MCF 10A (cell line): ENCODE measurements at regions not wholly inside any gene's neighbourhood (a gene's known extent, or its start where the extent isn't known, plus 50 kb on each side); places are given as distances from the start of the nearest gene placed in this dataset.
A peak's percentile ranks its signal among the peaks of the same experiment; 100 is the strongest.

Source experiments
- BruUV-seq: library from RNA; stranded (reverse); fragments of 400-500 nt; replicated peaks from 2 replicates; lab custom pipeline; 2021; lab: Mats Ljungman, UMichigan
- CTCF ChIA-PET: fragments of 300-600 bp; sonication (Branson Sonifier 250); formaldehyde crosslinking; extraction: SDS; loops from one replicate; lab custom pipeline; 2021; ENCODE audit warnings: antibody characterized with exemption, inconsistent platforms; lab: Yijun Ruan, JAX
- POLR2A ChIA-PET: fragments of 300-600, 350-650 bp; sonication (Branson Sonifier 250); formaldehyde crosslinking; extraction: SDS; loops from one replicate; lab custom pipeline; 2020; ENCODE audit warnings: antibody characterized with exemption, inconsistent platforms; lab: Yijun Ruan, JAX
- DNase-seq: peaks from one replicate; pipeline ENCODE4 v3.0.0-alpha.2; 2018; ENCODE audit not compliant: unreplicated experiment
- H3K27ac Mint-ChIP-seq: one replicate; pipeline ENCODE4 v1.8.0; 2022; ENCODE audit warnings: mild to moderate bottlenecking, low read depth, mixed read lengths; ENCODE audit not compliant: unreplicated experiment
- H3K27me3 Mint-ChIP-seq: one replicate; pipeline ENCODE4 v1.8.0; 2022; ENCODE audit warnings: mixed read lengths; ENCODE audit not compliant: insufficient read depth, unreplicated experiment
- H3K36me3 Mint-ChIP-seq: one replicate; pipeline ENCODE4 v1.8.0; 2022; ENCODE audit warnings: mild to moderate bottlenecking, moderate library complexity, mixed read lengths; ENCODE audit not compliant: insufficient read depth, unreplicated experiment
- H3K4me1 Mint-ChIP-seq: one replicate; pipeline ENCODE4 v1.8.0; 2022; ENCODE audit warnings: mixed read lengths; ENCODE audit not compliant: insufficient read depth, unreplicated experiment
- H3K4me3 Mint-ChIP-seq: one replicate; pipeline ENCODE4 v1.8.0; 2022; ENCODE audit warnings: mild to moderate bottlenecking, moderate library complexity, mixed read lengths; ENCODE audit not compliant: unreplicated experiment
- H3K9me3 Mint-ChIP-seq: one replicate; pipeline ENCODE4 v1.8.0; 2022; ENCODE audit warnings: mixed read lengths; ENCODE audit not compliant: unreplicated experiment
- CTCF ChIP-seq: fragments of 200-600 bp; IDR thresholded peaks from one replicate; pipeline ENCODE4 v1.8.0; 2022; ENCODE audit warnings: antibody characterized with exemption, mild to moderate bottlenecking; ENCODE audit not compliant: unreplicated experiment
- intact Hi-C: fragments of 100-400 bp; cut with micrococcal nuclease; formaldehyde crosslinking; loops from 2 replicates; pipeline ENCODE4 v1.14.1; 2022

- CTCF ChIA-PET: no interaction called here
- no peak for DNase-seq
- peaks cover 17% of the 10 kb centered on the region for H3K4me1 Mint-ChIP-seq
- H3K36me3 Mint-ChIP-seq: no peaks in the 10 kb centered on the region
- no peaks in the 10 kb centered on the region for H3K9me3 Mint-ChIP-seq
- no peak for TF ChIP-seq CTCF
- peak overlapping the region; percentile 25 for H3K27ac Mint-ChIP-seq
- no peaks in the 10 kb centered on the region for H3K27me3 Mint-ChIP-seq
- intact Hi-C loops: no loop called here
- no peak overlapping the region for H3K4me3 Mint-ChIP-seq
- POLR2A ChIA-PET: interaction anchor here (0.5 kb wide), 1 partner anchor 9 kb away, joined by 3 read pairs; no protein-coding TSS in a partner anchor
- no TSS peak for BruUV-seq
Measured at GRCh38 chr1:199858171-199858570, 169.3 kb upstream of the NR5A2 start.

GRCh38 chr1:199858856-199859255 is 168.7 kb upstream of the NR5A2 start:
- no peaks in the 10 kb centered on the region for H3K27me3 Mint-ChIP-seq
- H3K27ac Mint-ChIP-seq: no peak overlapping the region
- no peaks in the 10 kb centered on the region for H3K36me3 Mint-ChIP-seq
- no TSS peak for BruUV-seq
- CTCF ChIA-PET: interaction anchor here (0.6 to 0.8 kb wide), 2 partner anchors 143 to 1269 kb away, joined by 3 to 4 read pairs; no protein-coding TSS in a partner anchor
- no peaks in the 10 kb centered on the region for H3K9me3 Mint-ChIP-seq
- POLR2A ChIA-PET: interaction anchor here (1.0 kb wide), 1 partner anchor 64 kb away, joined by 4 read pairs; no protein-coding TSS in a partner anchor
- no peak overlapping the region for H3K4me3 Mint-ChIP-seq
- intact Hi-C loops: no loop called here
- TF ChIP-seq CTCF: no peak
- H3K4me1 Mint-ChIP-seq: peaks cover 17% of the 10 kb centered on the region
- no peak for DNase-seq

GRCh38 chr1:199859491-199859933 is 168.0 kb upstream of the NR5A2 start:
- DNase-seq: peak; percentile 88
- H3K4me1 Mint-ChIP-seq: peaks cover 17% of the 10 kb centered on the region
- intact Hi-C loops: no loop called here
- no peaks in the 10 kb centered on the region for H3K27me3 Mint-ChIP-seq
- peak overlapping the region; percentile 2 for H3K27ac Mint-ChIP-seq
- CTCF ChIA-PET: interaction anchor here (0.6 to 0.8 kb wide), 2 partner anchors 144 to 1268 kb away, joined by 3 to 4 read pairs; no protein-coding TSS in a partner anchor
- no peaks in the 10 kb centered on the region for H3K9me3 Mint-ChIP-seq
- H3K4me3 Mint-ChIP-seq: no peak overlapping the region
- POLR2A ChIA-PET: interaction anchor here (1.0 kb wide), 1 partner anchor 65 kb away, joined by 4 read pairs; no protein-coding TSS in a partner anchor
- H3K36me3 Mint-ChIP-seq: no peaks in the 10 kb centered on the region
- no peak for TF ChIP-seq CTCF
- BruUV-seq: no TSS peak

- CTCF ChIA-PET: interaction anchor here (0.6 kb wide), 1 partner anchor 169 kb away, joined by 4 read pairs; no protein-coding TSS in a partner anchor
- no peak for DNase-seq
- Mint-ChIP-seq H3K27ac (no peak overlapping the region), H3K9me3 (no peaks in the 10 kb centered on the region), H3K4me1 (peaks cover 12% of the 10 kb centered on the region), H3K27me3 (no peaks in the 10 kb centered on the region), H3K36me3 (no peaks in the 10 kb centered on the region), H3K4me3 (no peak overlapping the region)
- no TSS peak for BruUV-seq
- POLR2A ChIA-PET: interaction anchor here (1.6 kb wide), 1 partner anchor 28 kb away, joined by 3 read pairs; no protein-coding TSS in a partner anchor
- no peak for TF ChIP-seq CTCF
- intact Hi-C loops: no loop called here
Measured at GRCh38 chr1:199861020-199861795, 166.3 kb upstream of the NR5A2 start.
